MM.1S (cell line): ENCODE measurements at regions not wholly inside any gene's neighbourhood (a gene's known extent, or its start where the extent isn't known, plus 50 kb on each side); places are given as distances from the start of the nearest gene placed in this dataset.

ENCODE experiments used
- DNase-seq: peaks from one replicate; pipeline ENCODE4 v3.0.0-alpha.2; 2015
- H2AFZ ChIP-seq: fragments of 300-600 bp; sonication (generic); 2 replicates; pipeline ENCODE4 v1.6.0; 2016; ENCODE audit warnings: antibody characterized with exemption, low read length
- H3F3A ChIP-seq: fragments of 300-600 bp; sonication (generic); 2 replicates; pipeline ENCODE4 v1.6.1; 2016; ENCODE audit warnings: mild to moderate bottlenecking, antibody characterized with exemption, low read length, moderate library complexity, mixed read lengths; ENCODE audit not compliant: insufficient read depth
- H3K27ac ChIP-seq: fragments of 300-600 bp; sonication (generic); 2 replicates; pipeline ENCODE4 v1.5.1; 2016; ENCODE audit warnings: mild to moderate bottlenecking, low read length
- H3K27me3 ChIP-seq: fragments of 300-600 bp; sonication (generic); replicated peaks from 2 replicates; pipeline ENCODE4 v1.6.0; 2016; ENCODE audit warnings: low read length; ENCODE audit not compliant: insufficient read depth
- H3K36me3 ChIP-seq: fragments of 300-600 bp; sonication (generic); replicated peaks from 2 replicates; pipeline ENCODE4 v1.6.1; 2016; ENCODE audit warnings: mild to moderate bottlenecking, low read length, mixed read lengths; ENCODE audit not compliant: insufficient read depth
- H3K4me1 ChIP-seq: fragments of 300-600 bp; sonication (generic); 2 replicates; pipeline ENCODE4 v1.6.1; 2016; ENCODE audit warnings: low read length, mixed read lengths
- H3K4me2 ChIP-seq: fragments of 300-600 bp; sonication (generic); 2 replicates; pipeline ENCODE4 v1.6.0; 2016; ENCODE audit warnings: low read depth, low read length
- H3K4me3 ChIP-seq: fragments of 300-600 bp; sonication (generic); 2 replicates; pipeline ENCODE4 v1.5.1; 2016; ENCODE audit warnings: low read length, mixed read lengths
- H3K79me2 ChIP-seq: fragments of 300-600 bp; sonication (generic); 2 replicates; pipeline ENCODE4 v1.6.1; 2016; ENCODE audit warnings: mixed run types, low read length, mixed read lengths
- H3K9ac ChIP-seq: fragments of 300-600 bp; sonication (generic); 2 replicates; pipeline ENCODE4 v1.6.1; 2016; ENCODE audit warnings: low read length, mixed read lengths
- H3K9me2 ChIP-seq: fragments of 300-600 bp; sonication (generic); replicated peaks from 2 replicates; pipeline ENCODE4 v1.6.1; 2016; ENCODE audit warnings: mild to moderate bottlenecking, low read length, mixed read lengths; ENCODE audit not compliant: insufficient read depth
- H3K9me3 ChIP-seq: fragments of 300-600 bp; sonication (generic); replicated peaks from 2 replicates; pipeline ENCODE4 v1.6.1; 2016; ENCODE audit warnings: mild to moderate bottlenecking, low read length, mixed read lengths; ENCODE audit not compliant: insufficient read depth
- H4K20me1 ChIP-seq: fragments of 300-600 bp; sonication (generic); 2 replicates; pipeline ENCODE4 v1.6.1; 2016; ENCODE audit warnings: mild to moderate bottlenecking, low read length, moderate library complexity, mixed read lengths; ENCODE audit not compliant: insufficient read depth
- CTCF ChIP-seq: fragments of 300-600 bp; sonication (generic); IDR thresholded peaks from 2 replicates; pipeline ENCODE4 v1.5.1; 2016; ENCODE audit warnings: antibody characterized with exemption, low read length, mixed read lengths
- EZH2 ChIP-seq: fragments of 300-600 bp; sonication (generic); optimal IDR thresholded peaks from 2 replicates; pipeline ENCODE3; 2017; ENCODE audit warnings: low read depth, mild to moderate bottlenecking, antibody characterized with exemption, low read length, mixed read lengths
- EZH2phosphoT487 ChIP-seq: fragments of 300-600 bp; sonication (generic); IDR thresholded peaks from 2 replicates; pipeline ENCODE4 v1.6.1; 2018; ENCODE audit warnings: antibody characterized with exemption, low read length

GRCh38 chr2:77823028-77823427 is 300.9 kb upstream of the LRRTM4 start:
- TF ChIP-seq CTCF (no peak), EZH2 (no peak), EZH2phosphoT487 (no peak)
- no peaks in the 10 kb centered on the region for H3K4me1 ChIP-seq
- H3K27me3 ChIP-seq, result no peaks in the 10 kb centered on the region
- H3K36me3 ChIP-seq, result no peaks in the 10 kb centered on the region
- no peak overlapping the region for H3K27ac ChIP-seq
- no peak overlapping the region for H2AFZ ChIP-seq
- H4K20me1 ChIP-seq, result no peaks in the 10 kb centered on the region
- no peak overlapping the region for H3K9ac ChIP-seq
- no peaks in the 10 kb centered on the region for H3K79me2 ChIP-seq
- H3F3A ChIP-seq, result no peaks in the 10 kb centered on the region
- no peaks in the 10 kb centered on the region for H3K9me2 ChIP-seq
- DNase-seq, result no peak
- no peaks in the 10 kb centered on the region for H3K9me3 ChIP-seq
- no peak overlapping the region for H3K4me2 ChIP-seq
- no peak overlapping the region for H3K4me3 ChIP-seq

GRCh38 chr2:77831060-77831459 is 308.9 kb upstream of the LRRTM4 start:
- Histone ChIP-seq H4K20me1 (no peaks in the 10 kb centered on the region), H3K4me3 (no peak overlapping the region), H3K9me3 (no peaks in the 10 kb centered on the region), H3F3A (no peaks in the 10 kb centered on the region), H3K79me2 (no peaks in the 10 kb centered on the region), H3K4me1 (no peaks in the 10 kb centered on the region), H2AFZ (no peak overlapping the region), H3K9me2 (no peaks in the 10 kb centered on the region), H3K27ac (no peak overlapping the region), H3K9ac (no peak overlapping the region), H3K36me3 (no peaks in the 10 kb centered on the region), H3K27me3 (no peaks in the 10 kb centered on the region), H3K4me2 (no peak overlapping the region)
- no peak for DNase-seq
- TF ChIP-seq EZH2phosphoT487 (no peak), CTCF (no peak), EZH2 (no peak)

GRCh38 chr2:77831471-77831870 is 309.3 kb upstream of the LRRTM4 start:
- no peak overlapping the region for H2AFZ ChIP-seq
- no peaks in the 10 kb centered on the region for H3F3A ChIP-seq
- no peak overlapping the region for H3K4me3 ChIP-seq
- H4K20me1 ChIP-seq, result no peaks in the 10 kb centered on the region
- H3K36me3 ChIP-seq, result no peaks in the 10 kb centered on the region
- H3K79me2 ChIP-seq, result no peaks in the 10 kb centered on the region
- no peak overlapping the region for H3K27ac ChIP-seq
- H3K4me2 ChIP-seq, result no peak overlapping the region
- H3K4me1 ChIP-seq, result no peaks in the 10 kb centered on the region
- no peaks in the 10 kb centered on the region for H3K9me3 ChIP-seq
- H3K27me3 ChIP-seq, result no peaks in the 10 kb centered on the region
- no peak for DNase-seq
- H3K9me2 ChIP-seq, result no peaks in the 10 kb centered on the region
- no peak overlapping the region for H3K9ac ChIP-seq
- TF ChIP-seq EZH2phosphoT487, result no peak
- TF ChIP-seq CTCF, result no peak
- no peak for TF ChIP-seq EZH2
